Endometrial microvascular endothelial cells (primary cell): ENCODE measurements at regions not wholly inside any gene's neighbourhood (a gene's known extent, or its start where the extent isn't known, plus 50 kb on each side); places are given as distances from the start of the nearest gene placed in this dataset.

Source experiments
- in situ Hi-C: cut with HindIII; loops from 2 replicates; pipeline ENCODE4 v1.10.0; 2017; ENCODE audit warnings: low sequenced_read_pairs, low pct_unique_long_range_greater_than_20kb; ENCODE audit errors: inconsistent ontology term

DNA sequence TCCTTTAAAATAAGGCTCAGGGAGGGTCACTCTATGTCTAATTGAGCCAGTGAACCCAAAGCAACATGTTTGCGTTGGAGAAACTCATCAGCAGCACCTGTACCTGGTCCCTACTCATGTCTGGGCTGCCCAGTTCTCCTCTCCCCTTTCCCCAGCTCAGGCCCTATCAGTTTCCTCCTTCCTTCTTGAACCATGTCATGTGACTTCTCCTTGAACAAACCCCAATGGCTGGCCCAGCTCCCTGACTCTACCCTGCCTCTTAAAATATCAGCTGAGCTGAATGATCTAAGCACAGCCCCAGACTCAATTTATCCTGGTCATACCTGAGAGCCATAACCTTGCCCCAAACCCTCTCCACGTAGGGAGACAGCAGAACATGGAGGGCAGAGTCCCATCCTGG is 290.9 kb downstream of the LPIN1 start:
- in situ Hi-C loops = no loop called here

DNA sequence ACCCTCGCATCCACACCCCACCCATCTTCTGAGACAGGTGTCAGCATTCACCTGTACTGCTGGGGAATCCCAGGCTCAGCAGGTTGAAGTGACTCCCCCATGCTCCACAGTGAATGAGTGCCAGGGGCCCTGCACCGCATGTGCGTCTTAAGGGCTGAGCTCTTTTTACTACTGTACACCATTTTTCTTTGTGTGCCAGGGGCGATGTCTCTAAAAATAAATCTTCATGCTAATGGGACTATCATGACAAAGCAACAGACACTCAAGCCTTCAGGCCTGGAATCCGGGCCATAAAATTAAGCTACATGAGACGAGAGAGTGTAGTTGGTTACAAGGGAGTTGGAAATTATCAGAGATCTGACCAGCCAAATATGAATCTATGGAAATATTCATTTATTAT is 294.8 kb downstream of the LPIN1 start:
- in situ Hi-C loops = no loop called here

DNA sequence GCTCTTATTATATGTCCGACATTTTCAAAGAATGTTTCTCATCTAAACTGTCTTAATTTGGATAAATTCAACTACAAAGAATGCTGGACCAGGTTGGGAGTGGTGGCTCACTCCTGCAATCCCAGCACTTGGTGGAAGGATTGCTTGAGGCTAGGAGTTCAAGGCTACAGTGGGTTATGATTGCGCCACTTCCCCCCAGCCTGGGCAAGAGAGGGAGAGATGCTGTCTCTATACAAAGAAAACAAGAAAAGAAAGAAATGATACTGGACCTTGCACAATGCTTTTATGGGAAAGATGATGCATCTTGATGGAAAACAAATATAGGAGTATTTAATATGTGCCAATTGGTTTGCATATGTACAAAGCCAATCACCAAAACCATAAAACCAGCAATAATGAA is 296.7 kb downstream of the LPIN1 start:
- in situ Hi-C loops = no loop called here

DNA sequence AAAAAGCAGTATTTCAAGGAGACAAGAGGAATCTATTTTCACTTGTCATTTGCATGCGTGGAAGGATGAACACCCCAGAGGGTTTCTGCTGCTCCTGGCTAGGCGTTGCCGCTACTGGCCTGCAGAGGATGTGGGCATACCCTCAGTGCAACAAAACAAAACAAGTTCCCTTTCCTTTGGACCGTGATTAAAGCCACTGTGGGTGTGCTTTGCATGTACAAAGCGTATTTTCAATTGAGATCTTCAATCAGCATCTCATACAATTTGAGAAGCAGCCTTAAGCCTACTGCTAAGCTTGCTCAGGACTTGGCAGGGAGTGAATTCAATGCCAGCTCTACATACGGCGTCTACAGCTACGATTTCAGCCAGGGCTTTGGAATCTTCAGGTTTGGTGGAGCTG is 298.4 kb downstream of the LPIN1 start:
- in situ Hi-C loops = no loop called here

DNA sequence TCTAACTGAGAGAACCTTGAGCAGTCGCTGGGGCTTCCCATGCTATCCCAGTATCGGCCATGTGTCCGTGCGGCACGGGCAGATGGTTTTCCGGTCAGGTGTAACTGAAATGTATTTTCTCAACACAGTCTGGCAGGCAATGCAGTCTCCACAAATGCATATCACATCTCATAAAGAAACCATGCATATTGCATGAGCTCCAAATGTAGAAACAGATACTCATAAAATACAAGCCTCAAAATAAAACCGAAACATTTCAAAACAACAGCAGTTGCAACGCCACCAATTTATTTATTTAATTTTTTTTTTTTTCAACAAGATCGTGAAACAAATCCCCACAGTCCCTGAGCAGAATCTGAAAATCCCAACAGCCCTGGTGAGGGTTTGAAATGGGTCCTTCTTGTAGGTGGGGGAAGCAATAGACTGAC is 299.4 kb downstream of the LPIN1 start:
- in situ Hi-C loops = no loop called here

DNA sequence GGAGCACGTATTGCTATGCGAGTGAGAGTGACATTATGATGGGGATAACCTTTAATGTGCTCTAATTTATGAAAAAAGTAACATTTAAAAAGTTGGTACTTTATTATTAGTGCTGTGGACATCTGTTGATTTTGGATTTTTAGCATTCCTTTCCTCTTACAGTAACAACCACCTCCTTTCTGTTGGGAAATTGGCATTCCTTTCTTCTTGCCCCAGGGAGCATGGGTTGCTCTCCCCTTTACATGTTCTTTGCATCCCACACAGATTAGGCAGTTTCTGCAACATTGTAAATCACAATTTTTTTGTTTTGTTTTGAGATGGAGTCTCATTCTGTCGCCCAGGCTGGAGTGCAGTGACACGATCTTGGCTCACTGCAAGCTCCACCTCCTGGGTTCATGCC is 300.2 kb downstream of the LPIN1 start:
- in situ Hi-C loops = no loop called here

DNA sequence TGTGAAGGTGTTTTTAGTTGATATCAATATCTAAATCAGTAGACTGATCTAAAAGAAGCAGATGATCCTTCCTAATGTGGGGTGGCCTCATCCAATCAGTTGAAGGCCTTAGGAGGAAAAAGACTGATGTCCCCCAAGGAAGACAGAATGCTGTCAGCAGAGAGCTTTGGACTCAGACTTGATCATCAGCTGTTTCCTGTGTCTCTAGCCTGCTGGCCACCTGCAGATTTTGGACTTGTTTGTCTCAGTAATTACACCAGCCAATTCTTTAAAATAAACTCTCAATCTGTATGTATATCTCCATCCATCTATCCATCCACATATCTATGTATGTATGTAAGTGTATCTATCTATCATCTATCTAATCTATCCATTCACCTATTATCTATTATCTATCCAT is 301.3 kb downstream of the LPIN1 start:
- in situ Hi-C loops = no loop called here

DNA sequence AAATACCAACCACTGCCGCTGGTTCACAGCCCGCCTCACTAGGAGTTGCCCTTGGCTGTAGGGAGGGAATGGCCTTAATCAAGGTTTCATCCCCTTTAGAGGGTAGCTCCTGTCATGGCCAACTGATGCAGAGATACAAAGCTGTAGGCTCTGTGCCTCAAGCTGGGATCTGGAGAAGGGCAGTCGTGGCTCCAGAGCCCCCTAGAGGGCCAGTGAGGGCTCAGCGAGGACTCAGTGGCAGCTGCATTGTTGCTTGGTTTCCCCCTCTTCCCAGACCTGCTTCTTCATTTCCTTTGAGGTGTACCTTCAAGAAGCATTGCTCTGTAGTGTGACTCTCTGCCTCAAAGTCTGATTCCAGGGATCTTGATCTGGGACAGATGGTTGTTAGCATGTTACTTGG is 302.1 kb downstream of the LPIN1 start:
- in situ Hi-C loops = no loop called here

DNA sequence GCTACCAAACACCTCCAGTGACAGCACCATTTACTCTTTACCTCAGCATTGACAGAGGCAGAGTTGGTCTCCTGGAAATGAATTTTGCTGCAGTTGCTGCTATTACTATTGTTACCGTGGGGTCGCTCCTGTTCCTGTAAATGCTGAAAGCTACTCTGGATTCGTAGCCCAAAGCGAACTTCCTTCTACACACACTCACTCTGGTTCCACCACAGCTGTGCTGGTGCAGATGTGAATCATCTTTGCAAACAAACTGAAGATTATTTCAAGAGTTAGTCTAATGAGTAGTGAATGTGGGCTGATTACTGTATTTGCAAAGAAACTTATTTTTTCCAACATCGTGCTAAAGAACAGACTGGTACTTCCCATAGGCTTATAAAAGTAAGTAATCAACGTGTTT is 304.0 kb downstream of the LPIN1 start:
- in situ Hi-C loops = no loop called here

DNA sequence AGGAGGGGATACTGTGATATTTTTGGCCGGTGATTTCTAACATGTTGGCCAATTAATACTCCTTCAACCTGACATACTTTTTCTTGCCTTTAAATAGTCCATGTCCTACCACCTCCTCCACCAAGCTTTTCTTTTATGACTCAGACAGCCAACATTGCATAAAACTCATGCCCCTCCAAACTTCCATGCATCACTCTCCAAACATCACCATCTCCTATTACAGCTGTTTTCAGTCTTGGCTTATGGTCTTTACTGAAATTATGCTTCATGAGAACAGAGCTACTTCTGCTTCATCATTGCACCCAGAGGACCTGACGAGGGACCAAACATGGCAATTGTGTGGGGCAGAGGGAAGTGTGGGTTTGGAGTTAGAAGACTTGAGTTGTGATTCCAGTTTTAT is 305.4 kb downstream of the LPIN1 start:
- in situ Hi-C loops = no loop called here

DNA sequence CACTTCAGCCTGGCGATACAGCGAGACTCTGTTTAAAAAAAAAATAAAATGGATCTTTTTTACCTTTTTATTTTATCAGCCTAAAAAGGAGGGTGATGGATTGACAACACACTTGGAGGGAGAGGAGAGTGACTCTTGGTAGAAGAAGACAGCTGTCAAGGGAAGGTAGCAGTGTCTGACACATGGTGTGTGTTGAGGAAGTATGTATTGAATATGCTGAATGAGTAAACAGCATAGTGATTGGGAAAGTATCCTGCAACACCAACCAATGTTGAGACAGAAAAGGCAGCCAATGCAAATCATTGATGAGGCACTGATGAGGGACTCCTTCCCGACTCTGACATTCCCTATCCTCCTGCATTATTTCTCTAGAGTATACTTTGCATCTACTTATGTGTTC is 306.4 kb downstream of the LPIN1 start:
- in situ Hi-C loops = no loop called here

DNA sequence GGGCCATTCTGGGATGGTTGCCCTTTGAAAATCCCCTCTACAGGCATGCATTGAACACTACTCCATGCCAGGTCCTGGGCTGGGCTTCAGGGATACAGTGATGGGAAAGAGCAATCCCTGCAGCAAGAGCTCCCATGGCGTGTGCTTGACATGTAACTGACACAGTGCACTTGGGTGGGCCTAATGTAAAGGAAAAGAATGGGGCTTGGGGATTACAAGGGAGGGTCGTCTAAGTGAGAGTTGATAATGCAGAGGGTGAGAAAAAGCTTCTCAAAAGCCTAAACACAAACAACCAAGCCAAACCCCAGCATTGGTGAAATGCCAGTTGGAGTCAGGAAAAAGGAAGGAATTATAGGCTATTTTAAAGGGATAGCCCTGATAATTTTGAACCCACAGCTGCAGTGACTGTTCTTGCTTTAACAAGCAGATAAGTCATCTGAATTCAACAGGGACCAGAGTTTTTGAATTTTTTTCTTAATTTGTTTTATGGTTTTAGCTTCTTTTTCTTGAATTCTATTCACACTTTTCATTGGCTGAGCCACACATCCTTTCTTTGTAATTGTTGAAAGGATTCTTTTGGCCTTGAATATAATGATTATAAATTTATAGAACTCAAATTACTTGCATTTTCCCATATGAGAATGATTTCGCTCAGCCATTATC is 308.7 kb downstream of the LPIN1 start:
- in situ Hi-C loops = no loop called here

DNA sequence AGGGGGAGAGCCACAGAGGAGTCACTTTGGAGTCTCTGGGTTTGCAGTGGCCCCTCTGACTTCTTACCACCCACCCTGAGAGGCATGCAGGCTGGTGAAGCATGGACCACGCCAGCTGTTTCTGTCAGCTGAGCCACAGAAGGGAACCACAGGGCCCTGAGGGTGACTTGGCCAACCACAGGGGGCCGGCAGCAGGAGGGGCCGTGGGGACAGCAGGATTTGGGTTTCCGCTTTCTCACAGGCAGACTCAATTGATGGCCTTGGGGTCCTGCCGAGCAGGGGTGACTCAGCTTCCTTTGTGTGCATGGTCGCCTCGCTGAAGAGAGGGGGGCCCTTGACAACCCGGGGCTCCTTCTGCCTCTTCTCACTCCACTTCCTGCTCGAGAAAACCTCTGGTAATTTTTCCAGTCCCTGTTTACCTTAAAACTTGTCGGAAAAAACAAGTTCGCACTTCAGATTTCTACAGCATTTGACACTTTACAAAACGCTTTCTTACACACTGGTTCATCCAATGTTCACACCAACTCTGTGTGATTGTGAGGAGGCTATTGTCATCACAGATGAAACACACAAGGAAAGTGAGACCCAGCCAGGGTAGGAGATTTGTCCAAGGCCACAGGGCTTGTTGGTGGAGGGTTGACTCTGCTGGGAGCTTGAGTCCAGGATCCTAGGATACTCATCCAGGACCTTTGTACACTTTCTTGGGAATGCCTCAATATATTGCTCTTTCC is 311.2 kb downstream of the LPIN1 start:
- in situ Hi-C loops = no loop called here

DNA sequence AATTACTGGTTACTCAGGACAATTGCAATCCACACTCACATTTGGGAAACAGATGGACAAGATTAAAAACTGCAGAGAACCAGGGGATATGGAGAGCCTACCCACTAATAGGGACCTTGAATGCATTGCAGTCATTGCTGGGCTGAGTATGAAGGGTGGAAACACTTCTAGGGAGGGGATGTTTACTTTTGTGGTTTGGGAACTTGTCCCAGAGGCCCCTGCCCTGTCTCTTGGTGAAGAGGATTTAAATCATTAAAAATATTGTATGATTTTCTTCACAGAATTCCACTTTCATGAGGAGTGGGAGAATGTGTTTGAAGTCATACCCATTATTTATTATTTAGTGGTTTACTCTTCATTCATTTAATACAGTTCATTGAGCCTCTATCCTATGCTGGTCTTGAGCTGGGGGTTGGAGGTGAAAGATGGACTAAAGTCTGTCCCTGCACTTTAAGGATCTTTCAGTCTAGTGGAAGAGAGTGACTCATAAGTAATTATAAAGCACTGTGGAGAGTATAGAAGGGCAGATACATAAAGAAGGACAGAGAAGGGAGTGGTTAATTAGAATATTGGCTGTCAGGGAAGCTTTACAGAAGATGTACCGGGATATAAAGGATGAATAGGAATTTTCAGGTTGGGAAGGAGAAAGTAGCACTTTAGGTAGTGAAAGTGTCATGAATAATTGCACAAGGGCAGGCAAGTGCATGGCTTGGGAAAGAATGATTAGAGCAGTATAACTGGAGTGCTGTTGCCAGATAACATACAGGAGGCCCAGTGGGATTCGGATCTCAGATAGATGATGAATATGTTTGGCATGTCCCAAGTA is 313.4 kb downstream of the LPIN1 start:
- in situ Hi-C loops = no loop called here

DNA sequence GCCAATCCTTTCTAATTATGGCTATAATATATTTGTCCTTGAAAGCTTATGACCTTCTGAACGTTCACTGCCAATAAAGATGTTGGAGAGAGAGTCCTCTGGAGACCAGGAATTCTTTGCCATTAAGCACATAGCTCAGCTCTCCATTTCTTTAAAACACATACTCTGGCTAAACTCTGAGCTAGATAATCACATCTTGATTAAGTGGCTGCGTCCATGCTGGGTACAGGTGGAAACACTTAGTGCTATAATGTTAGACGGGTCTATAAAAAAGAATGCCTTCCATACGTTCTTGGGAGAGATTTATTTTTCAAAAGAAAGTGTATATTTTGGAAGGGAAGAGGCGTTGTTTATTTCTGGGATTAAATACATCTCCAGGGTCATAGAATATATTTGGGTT is 314.5 kb downstream of the LPIN1 start:
- in situ Hi-C loops = no loop called here

DNA sequence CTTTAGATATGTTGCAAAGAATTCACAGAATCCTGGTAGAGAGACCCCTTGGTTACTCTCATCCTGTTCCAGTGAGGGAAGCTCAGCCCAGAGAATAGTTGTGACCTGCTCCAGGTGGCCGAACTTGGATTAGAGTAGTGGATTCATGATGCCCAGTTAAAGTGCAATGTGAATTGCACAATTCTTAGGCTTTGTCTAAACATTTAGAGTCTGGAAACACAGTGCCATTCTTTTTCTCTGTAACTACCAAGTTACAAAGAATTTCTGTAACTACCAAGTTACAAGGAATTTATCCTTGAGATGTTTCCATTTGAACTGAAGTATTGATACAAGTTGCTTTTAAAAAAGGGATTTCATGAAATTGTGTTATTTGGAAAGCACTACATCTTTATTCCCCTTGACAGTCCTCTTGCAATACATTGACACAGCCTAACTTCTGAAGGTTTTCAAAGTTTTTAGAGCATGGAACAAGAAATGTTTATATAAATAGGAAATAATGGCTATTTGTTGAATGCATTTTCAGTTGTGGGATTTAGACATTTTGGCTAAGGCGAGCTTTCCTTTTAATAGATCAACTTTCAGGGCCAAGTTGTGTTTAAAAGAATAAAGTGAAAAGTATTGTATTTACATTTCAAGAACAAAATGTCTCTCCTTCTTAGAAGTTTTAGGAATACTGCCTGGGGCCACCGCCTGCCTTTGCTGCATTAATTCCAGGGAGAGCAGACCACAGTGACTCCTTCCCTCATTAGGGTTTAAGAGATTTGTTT is 315.0 kb downstream of the LPIN1 start:
- in situ Hi-C loops = no loop called here

DNA sequence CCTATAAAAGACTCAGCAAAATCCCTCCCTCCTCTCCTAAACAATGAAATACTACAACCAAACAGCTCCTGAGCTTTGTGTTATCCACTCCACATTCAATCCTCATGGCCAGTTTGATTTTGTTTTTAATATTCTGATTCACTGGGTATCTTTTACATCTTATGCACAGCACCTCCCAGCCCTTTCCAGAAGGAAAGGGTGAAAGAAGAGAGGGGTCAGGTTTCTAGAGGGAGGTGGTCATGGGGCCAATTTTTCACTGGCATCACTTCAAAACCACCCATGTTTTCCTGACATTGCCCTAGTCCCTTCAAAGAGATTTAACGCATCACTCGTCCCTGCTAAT is 315.6 kb downstream of the LPIN1 start:
- in situ Hi-C loops = no loop called here

DNA sequence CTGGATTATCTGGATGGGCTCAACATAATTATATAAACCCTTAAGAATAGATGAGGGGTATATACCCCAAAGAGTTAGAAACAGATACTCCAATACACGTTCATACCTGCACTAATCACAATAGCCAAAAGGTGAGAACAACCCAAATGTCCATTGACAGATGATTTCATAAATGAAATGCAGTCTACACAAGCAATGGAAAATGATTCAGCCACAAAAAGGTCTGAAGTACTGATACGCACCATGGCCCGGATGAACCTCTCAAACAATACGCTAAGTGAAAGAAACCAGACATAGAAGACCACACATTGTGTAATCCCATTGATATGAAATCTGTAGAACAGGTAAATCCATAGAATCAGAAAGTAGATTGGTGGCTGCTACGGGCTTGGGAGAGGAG is 316.8 kb downstream of the LPIN1 start:
- in situ Hi-C loops = no loop called here

DNA sequence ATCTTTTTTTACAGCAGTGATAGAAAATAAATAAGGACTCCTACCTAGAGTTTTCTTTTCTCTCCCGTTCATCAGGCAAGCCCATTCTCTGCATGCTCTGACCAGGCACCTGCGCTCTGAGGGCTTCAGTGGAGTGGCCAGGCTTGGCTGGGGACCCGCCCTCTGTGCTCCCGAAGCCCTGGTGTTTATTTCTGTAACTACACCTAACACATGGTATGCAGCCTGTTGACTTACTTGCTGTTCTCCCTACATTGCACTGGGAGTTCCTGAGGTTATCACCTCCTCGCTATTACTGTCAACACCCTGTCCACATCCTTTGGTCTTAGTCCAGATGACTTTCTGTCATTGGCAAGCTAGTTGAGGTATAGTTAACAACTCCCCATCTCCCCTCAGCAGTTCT is 317.7 kb downstream of the LPIN1 start:
- in situ Hi-C loops = no loop called here
